Fibroblast of mammary gland (primary cell): ENCODE measurements at regions not wholly inside any gene's neighbourhood (a gene's known extent, or its start where the extent isn't known, plus 50 kb on each side); places are given as distances from the start of the nearest gene placed in this dataset.

Source experiments
- DNase-seq: peaks from one replicate; pipeline ENCODE4 v3.0.0-alpha.2; 2010; ENCODE audit warnings: low read depth
- H3K4me3 ChIP-seq: 2 replicates; pipeline ENCODE4 v1.5.1; 2011; ENCODE audit warnings: low read depth, mild to moderate bottlenecking, low read length, moderate library complexity; ENCODE audit not compliant: control insufficient read depth
- CTCF ChIP-seq: conservative IDR thresholded peaks from 2 replicates; pipeline ENCODE4 v1.5.1; 2011; ENCODE audit warnings: low read depth, low read length, inconsistent platforms; ENCODE audit not compliant: control insufficient read depth, insufficient read depth

- no peak for TF ChIP-seq CTCF
- no peak for DNase-seq
- no peak overlapping the region for H3K4me3 ChIP-seq
Measured at GRCh38 chr5:175103746-175104145, 340.2 kb downstream of the DRD1 start.

- no peak for DNase-seq
- H3K4me3 ChIP-seq: no peak overlapping the region
- no peak for TF ChIP-seq CTCF
Measured at GRCh38 chr5:175102717-175103116, 341.3 kb downstream of the DRD1 start.

- TF ChIP-seq CTCF: no peak
- H3K4me3 ChIP-seq: no peak overlapping the region
- DNase-seq: no peak
Measured at GRCh38 chr5:175098301-175098700, 345.7 kb downstream of the DRD1 start.

GRCh38 chr5:175096469-175097165 lies 347.4 kb downstream of the DRD1 start:
- H3K4me3 ChIP-seq: no peak overlapping the region
- DNase-seq: no peak
- no peak for TF ChIP-seq CTCF

- no peak overlapping the region for H3K4me3 ChIP-seq
- TF ChIP-seq CTCF: no peak
- DNase-seq: no peak
Measured at GRCh38 chr5:175094461-175094860, 349.5 kb downstream of the DRD1 start.

- H3K4me3 ChIP-seq: no peak overlapping the region
- no peak for DNase-seq
- no peak for TF ChIP-seq CTCF
Measured at GRCh38 chr5:175092691-175093090, 351.3 kb downstream of the DRD1 start.

- no peak for TF ChIP-seq CTCF
- no peak overlapping the region for H3K4me3 ChIP-seq
- DNase-seq: no peak
Measured at GRCh38 chr5:175088963-175089362, 355.0 kb downstream of the DRD1 start.
